ENCODE measurements at regions not wholly inside any gene's neighbourhood (a gene's known extent, or its start where the extent isn't known, plus 50 kb on each side); places are given as distances from the start of the nearest gene placed in this dataset.
"Not testable (repeated sequence)": the region's sequence is repeated elsewhere in the genome, so short reads cannot be mapped to it uniquely, and the experiment has no call there.

- no peaks in the 10 kb centered on the region for H3K4me1 ChIP-seq
- TF ChIP-seq POLR2A (IDR thresholded peaks at IDR 0.05) (no peak), CTCF (IDR thresholded peaks at IDR 0.05) (no peak)
Measured at GRCh38 chr6:141056945-141057625, 1075.6 kb upstream of the GJE1 start.

GRCh38 chr6:141050471-141050870 is 1082.3 kb upstream of the GJE1 start:
- Histone ChIP-seq H3K9me3 (no peaks in the 10 kb centered on the region), H3K4me3 (no peak overlapping the region), H3K27ac (no peak overlapping the region), H3K4me1 (no peaks in the 10 kb centered on the region), H3K36me3 (no peaks in the 10 kb centered on the region), H3K27me3 (no peaks in the 10 kb centered on the region)
- no peak for DNase-seq
- TF ChIP-seq POLR2A (IDR thresholded peaks at IDR 0.05) (no peak), CTCF (IDR thresholded peaks at IDR 0.05) (no peak)

More at GRCh38 chr6:141056945-141057625, 1075.6 kb upstream of the GJE1 start:
- Histone ChIP-seq H3K9me3 (no peaks in the 10 kb centered on the region), H3K27me3 (no peaks in the 10 kb centered on the region), H3K27ac (no peak overlapping the region), H3K4me3 (no peak overlapping the region), H3K36me3 (no peaks in the 10 kb centered on the region)
- no peak for DNase-seq

- H3K9me3 ChIP-seq: no peaks in the 10 kb centered on the region
- H3K4me1 ChIP-seq: no peaks in the 10 kb centered on the region
- H3K27me3 ChIP-seq: no peaks in the 10 kb centered on the region
- TF ChIP-seq CTCF (IDR thresholded peaks at IDR 0.05) (no peak), POLR2A (IDR thresholded peaks at IDR 0.05) (no peak)
- no peak overlapping the region for H3K4me3 ChIP-seq
- DNase-seq: no peak
- H3K27ac ChIP-seq: no peak overlapping the region
- H3K36me3 ChIP-seq: no peaks in the 10 kb centered on the region
Measured at GRCh38 chr6:141048451-141048850, 1084.3 kb upstream of the GJE1 start.

GRCh38 chr6:141046496-141046895 is 1086.2 kb upstream of the GJE1 start:
- H3K4me3 ChIP-seq, DNase-seq, H3K27me3 ChIP-seq, H3K4me1 ChIP-seq, H3K9me3 ChIP-seq, H3K36me3 ChIP-seq, H3K27ac ChIP-seq: not testable (repeated sequence)

GRCh38 chr6:141041596-141042087 is 1091.1 kb upstream of the GJE1 start:
- Histone ChIP-seq H3K4me1 (no peaks in the 10 kb centered on the region), H3K36me3 (no peaks in the 10 kb centered on the region), H3K27me3 (no peaks in the 10 kb centered on the region), H3K4me3 (no peak overlapping the region), H3K27ac (no peak overlapping the region), H3K9me3 (peaks cover 0 to 15% (median 0%) of the 10 kb centered on the region in 4 donors)
- DNase-seq: no peak
- no peak for TF ChIP-seq POLR2A (IDR thresholded peaks at IDR 0.05)
- TF ChIP-seq CTCF (IDR thresholded peaks at IDR 0.05): no peak

GRCh38 chr6:141035312-141036200 is 1097.2 kb upstream of the GJE1 start:
- Histone ChIP-seq H3K27ac (no peak overlapping the region), H3K9me3 (no peaks in the 10 kb centered on the region), H3K36me3 (no peaks in the 10 kb centered on the region), H3K27me3 (no peaks in the 10 kb centered on the region), H3K4me3 (no peak overlapping the region), H3K4me1 (no peaks in the 10 kb centered on the region)
- TF ChIP-seq CTCF (IDR thresholded peaks at IDR 0.05) (no peak), POLR2A (IDR thresholded peaks at IDR 0.05) (no peak)
- no peak for DNase-seq

Measured in Peyer's patch (tissue), 4 donors.